HCT116 (cell line): ENCODE measurements at regions not wholly inside any gene's neighbourhood (a gene's known extent, or its start where the extent isn't known, plus 50 kb on each side); places are given as distances from the start of the nearest gene placed in this dataset.

Experiments
- CTCF ChIP-seq, 3 experiments: fragments of 200-600 bp in 1 of 3; sonication (generic) in 1 of 3; IDR thresholded peaks in 2 of 3; conservative IDR thresholded peaks in 1 of 3; 2 replicates each; pipeline ENCODE4 v1.5.1; 2012 to 2017; ENCODE audit warnings: low read depth in 2 of 3, low read length in 2 of 3, antibody characterized with exemption in 1 of 3, borderline replicate concordance in 1 of 3, control low read depth in 1 of 3, mild to moderate bottlenecking in 1 of 3, mixed read lengths in 1 of 3, mixed run types in 1 of 3, moderate library complexity in 1 of 3; ENCODE audit not compliant: insufficient read depth in 1 of 3
- ELF1 ChIP-seq: IDR thresholded peaks from 2 replicates; pipeline ENCODE4 v1.6.1; 2012; ENCODE audit warnings: low read depth, borderline replicate concordance
- EZH2 ChIP-seq: fragments of 200-600 bp; sonication (generic); IDR thresholded peaks from 2 replicates; pipeline ENCODE4 v1.6.1; 2017; ENCODE audit warnings: antibody characterized with exemption, mixed run types
- JUND ChIP-seq: IDR thresholded peaks from 2 replicates; pipeline ENCODE4 v1.6.1; 2012
- POLR2A ChIP-seq: IDR thresholded peaks from 2 replicates; pipeline ENCODE4 v1.7.0; 2011; ENCODE audit warnings: borderline replicate concordance; ENCODE audit not compliant: insufficient read depth, insufficient read length; ENCODE audit errors: extremely low read depth
- POLR2AphosphoS5 ChIP-seq: IDR thresholded peaks from 2 replicates; pipeline ENCODE4 v1.6.1; 2011; ENCODE audit warnings: mild to moderate bottlenecking, low read depth, low read length, moderate library complexity
- REST ChIP-seq: IDR thresholded peaks from 2 replicates; pipeline ENCODE4 v1.6.1; 2012; ENCODE audit warnings: low read depth
- SIN3A ChIP-seq: IDR thresholded peaks from 2 replicates; pipeline ENCODE4 v1.6.1; 2012; ENCODE audit warnings: low read depth
- TCF7L2 ChIP-seq: IDR thresholded peaks from 2 replicates; pipeline ENCODE4 v1.7.0; 2011; ENCODE audit warnings: borderline replicate concordance, inconsistent platforms; ENCODE audit not compliant: insufficient read depth, insufficient read length; ENCODE audit errors: extremely low read depth
- YY1 ChIP-seq: IDR thresholded peaks from 2 replicates; pipeline ENCODE4 v1.6.1; 2011; ENCODE audit warnings: low read length, low read depth, moderate library complexity, mild to moderate bottlenecking; ENCODE audit not compliant: insufficient replicate concordance; ENCODE audit errors: extremely low read depth
- ZBTB33 ChIP-seq: IDR thresholded peaks from 2 replicates; pipeline ENCODE4 v1.6.1; 2011; ENCODE audit warnings: mild to moderate bottlenecking, low read length, moderate library complexity; ENCODE audit not compliant: insufficient replicate concordance; ENCODE audit errors: extremely low read depth
- ZFX ChIP-seq: fragments of 450-650 bp; IDR thresholded peaks from 2 replicates; pipeline ENCODE4 v1.6.1; 2017
- ZNF274 ChIP-seq: fragments of 200-500 bp; sonication (Bioruptor generic); IDR thresholded peaks from 2 replicates; pipeline ENCODE4 v1.6.1; 2014; ENCODE audit warnings: mild to moderate bottlenecking, low read depth, low read length, inconsistent platforms

- TF ChIP-seq CTCF (IDR thresholded peaks at IDR 0.05 in 2 of 3, conservative IDR thresholded peaks at IDR 0.05 in 1 of 3; ENCODE audit: borderline replicate concordance in 1 of 3, insufficient read depth in 1 of 3, low read depth in 2 of 3, low read length in 2 of 3) = no peak
- TF ChIP-seq EZH2 = no peak
- TF ChIP-seq ZFX = no peak
- no peak for TF ChIP-seq ELF1
- no peak for TF ChIP-seq POLR2A
- TF ChIP-seq REST = no peak
- no peak for TF ChIP-seq ZBTB33
- no peak for TF ChIP-seq POLR2AphosphoS5
- no peak for TF ChIP-seq SIN3A
- no peak for TF ChIP-seq YY1
- no peak for TF ChIP-seq ZNF274
- TF ChIP-seq TCF7L2 = no peak
- TF ChIP-seq JUND = no peak
These were observed 718.5 kb downstream of the SMARCA1 start for GRCh38 chrX:128804828-128805227.
